ENCODE measurements at regions not wholly inside any gene's neighbourhood (a gene's known extent, or its start where the extent isn't known, plus 50 kb on each side); places are given as distances from the start of the nearest gene placed in this dataset.

DNA sequence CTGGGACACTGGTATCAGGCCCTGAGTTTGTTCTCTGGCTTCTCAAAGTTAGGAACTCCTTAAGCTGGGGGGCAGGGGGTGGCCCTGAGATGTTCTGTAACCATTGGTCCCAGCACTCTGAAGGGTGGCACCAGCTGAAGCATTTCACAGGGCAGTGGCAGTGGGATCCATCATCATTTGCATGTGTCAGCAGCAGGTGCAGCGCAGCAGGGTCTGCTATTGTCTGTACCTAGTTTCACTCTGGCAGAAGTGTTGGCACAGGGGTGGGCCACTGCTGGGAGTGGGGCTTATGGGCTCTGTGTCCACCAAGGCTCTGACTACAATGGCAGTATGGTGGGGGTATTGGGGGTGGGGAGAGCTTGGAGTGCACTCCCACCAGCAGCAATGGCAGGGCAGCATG lies 460.4 kb upstream of the ZNF804A start:
- no peak for TF ChIP-seq SIN3A (IDR thresholded peaks at IDR 0.05; ENCODE audit: low read depth)
- no peak for TF ChIP-seq POLR2A (IDR thresholded peaks at IDR 0.05; ENCODE audit: borderline replicate concordance, extremely low read depth, insufficient read depth, insufficient read length)
- no peak for TF ChIP-seq POLR2AphosphoS5 (IDR thresholded peaks at IDR 0.05; ENCODE audit: low read depth, low read length)
- TF ChIP-seq, protein P1, sequence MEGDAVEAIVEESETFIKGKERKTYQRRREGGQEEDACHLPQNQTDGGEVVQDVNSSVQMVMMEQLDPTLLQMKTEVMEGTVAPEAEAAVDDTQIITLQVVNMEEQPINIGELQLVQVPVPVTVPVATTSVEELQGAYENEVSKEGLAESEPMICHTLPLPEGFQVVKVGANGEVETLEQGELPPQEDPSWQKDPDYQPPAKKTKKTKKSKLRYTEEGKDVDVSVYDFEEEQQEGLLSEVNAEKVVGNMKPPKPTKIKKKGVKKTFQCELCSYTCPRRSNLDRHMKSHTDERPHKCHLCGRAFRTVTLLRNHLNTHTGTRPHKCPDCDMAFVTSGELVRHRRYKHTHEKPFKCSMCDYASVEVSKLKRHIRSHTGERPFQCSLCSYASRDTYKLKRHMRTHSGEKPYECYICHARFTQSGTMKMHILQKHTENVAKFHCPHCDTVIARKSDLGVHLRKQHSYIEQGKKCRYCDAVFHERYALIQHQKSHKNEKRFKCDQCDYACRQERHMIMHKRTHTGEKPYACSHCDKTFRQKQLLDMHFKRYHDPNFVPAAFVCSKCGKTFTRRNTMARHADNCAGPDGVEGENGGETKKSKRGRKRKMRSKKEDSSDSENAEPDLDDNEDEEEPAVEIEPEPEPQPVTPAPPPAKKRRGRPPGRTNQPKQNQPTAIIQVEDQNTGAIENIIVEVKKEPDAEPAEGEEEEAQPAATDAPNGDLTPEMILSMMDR (IDR thresholded peaks at IDR 0.05 in 2 of 3, conservative IDR thresholded peaks at IDR 0.05 in 1 of 3; ENCODE audit: borderline replicate concordance in 1 of 3, insufficient read depth in 1 of 3, low read depth in 2 of 3, low read length in 2 of 3): no peak
- TF ChIP-seq TCF7L2 (IDR thresholded peaks at IDR 0.05; ENCODE audit: borderline replicate concordance, extremely low read depth, insufficient read depth, insufficient read length): no peak
- no peak for TF ChIP-seq REST (IDR thresholded peaks at IDR 0.05; ENCODE audit: low read depth)
- no peak for TF ChIP-seq EZH2phosphoT487 (IDR thresholded peaks at IDR 0.05; ENCODE audit: borderline replicate concordance)
- TF ChIP-seq CBX3 (IDR thresholded peaks at IDR 0.05; ENCODE audit: low read depth): no peak
- no peak for TF ChIP-seq EZH2 (IDR thresholded peaks at IDR 0.05)
- no peak for TF ChIP-seq ZNF274 (IDR thresholded peaks at IDR 0.05; ENCODE audit: low read depth, low read length)
